ENCODE measurements at regions not wholly inside any gene's neighbourhood (a gene's known extent, or its start where the extent isn't known, plus 50 kb on each side); places are given as distances from the start of the nearest gene placed in this dataset.

DNA sequence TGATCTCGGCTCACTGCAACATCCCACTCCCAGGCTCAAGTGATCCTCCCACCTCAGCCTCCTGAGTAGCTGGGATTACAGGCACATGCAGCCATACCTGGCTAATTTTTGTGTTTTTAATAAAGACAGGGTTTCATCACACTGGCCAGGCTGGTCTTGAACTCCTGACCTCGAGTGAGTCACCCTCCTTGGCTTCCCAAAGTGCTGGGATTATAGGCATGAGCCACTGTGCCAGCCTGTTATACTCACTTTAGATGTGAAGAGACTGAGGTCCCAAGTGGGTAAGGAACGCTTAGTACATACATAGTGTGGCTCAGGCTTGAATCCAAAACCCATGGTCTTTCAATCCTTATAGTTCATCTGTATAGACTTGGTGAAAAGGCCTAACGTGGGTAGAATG, 63.7 kb upstream of the EPS8L3 start (continued):
- TF ChIP-seq, protein P1, sequence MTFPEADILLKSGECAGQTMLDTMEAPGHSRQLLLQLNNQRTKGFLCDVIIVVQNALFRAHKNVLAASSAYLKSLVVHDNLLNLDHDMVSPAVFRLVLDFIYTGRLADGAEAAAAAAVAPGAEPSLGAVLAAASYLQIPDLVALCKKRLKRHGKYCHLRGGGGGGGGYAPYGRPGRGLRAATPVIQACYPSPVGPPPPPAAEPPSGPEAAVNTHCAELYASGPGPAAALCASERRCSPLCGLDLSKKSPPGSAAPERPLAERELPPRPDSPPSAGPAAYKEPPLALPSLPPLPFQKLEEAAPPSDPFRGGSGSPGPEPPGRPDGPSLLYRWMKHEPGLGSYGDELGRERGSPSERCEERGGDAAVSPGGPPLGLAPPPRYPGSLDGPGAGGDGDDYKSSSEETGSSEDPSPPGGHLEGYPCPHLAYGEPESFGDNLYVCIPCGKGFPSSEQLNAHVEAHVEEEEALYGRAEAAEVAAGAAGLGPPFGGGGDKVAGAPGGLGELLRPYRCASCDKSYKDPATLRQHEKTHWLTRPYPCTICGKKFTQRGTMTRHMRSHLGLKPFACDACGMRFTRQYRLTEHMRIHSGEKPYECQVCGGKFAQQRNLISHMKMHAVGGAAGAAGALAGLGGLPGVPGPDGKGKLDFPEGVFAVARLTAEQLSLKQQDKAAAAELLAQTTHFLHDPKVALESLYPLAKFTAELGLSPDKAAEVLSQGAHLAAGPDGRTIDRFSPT (tag by site-specific recombination; IDR thresholded peaks at IDR 0.05), result no peak
- TF ChIP-seq ZNF221 (tag by site-specific recombination; IDR thresholded peaks at IDR 0.05; ENCODE audit: borderline replicate concordance), result no peak
- no peak for TF ChIP-seq ZFP41 (tag by site-specific recombination; IDR thresholded peaks at IDR 0.05; ENCODE audit: borderline replicate concordance)
- TF ChIP-seq ZNF157 (tag by site-specific recombination; IDR thresholded peaks at IDR 0.05), result no peak
- no peak for TF ChIP-seq ZNF510 (tag by site-specific recombination; IDR thresholded peaks at IDR 0.05; ENCODE audit: insufficient replicate concordance)
- no peak for TF ChIP-seq ZNF174 (tag by site-specific recombination; IDR thresholded peaks at IDR 0.05)
- no peak for TF ChIP-seq ZNF302 (tag by site-specific recombination; IDR thresholded peaks at IDR 0.05; ENCODE audit: low read depth)
- TF ChIP-seq ZNF654 (tag by site-specific recombination; IDR thresholded peaks at IDR 0.05; ENCODE audit: low read depth), result no peak
- no peak for TF ChIP-seq ZFHX2 (tag by site-specific recombination; conservative IDR thresholded peaks at IDR 0.05)
- TF ChIP-seq, protein P2, sequence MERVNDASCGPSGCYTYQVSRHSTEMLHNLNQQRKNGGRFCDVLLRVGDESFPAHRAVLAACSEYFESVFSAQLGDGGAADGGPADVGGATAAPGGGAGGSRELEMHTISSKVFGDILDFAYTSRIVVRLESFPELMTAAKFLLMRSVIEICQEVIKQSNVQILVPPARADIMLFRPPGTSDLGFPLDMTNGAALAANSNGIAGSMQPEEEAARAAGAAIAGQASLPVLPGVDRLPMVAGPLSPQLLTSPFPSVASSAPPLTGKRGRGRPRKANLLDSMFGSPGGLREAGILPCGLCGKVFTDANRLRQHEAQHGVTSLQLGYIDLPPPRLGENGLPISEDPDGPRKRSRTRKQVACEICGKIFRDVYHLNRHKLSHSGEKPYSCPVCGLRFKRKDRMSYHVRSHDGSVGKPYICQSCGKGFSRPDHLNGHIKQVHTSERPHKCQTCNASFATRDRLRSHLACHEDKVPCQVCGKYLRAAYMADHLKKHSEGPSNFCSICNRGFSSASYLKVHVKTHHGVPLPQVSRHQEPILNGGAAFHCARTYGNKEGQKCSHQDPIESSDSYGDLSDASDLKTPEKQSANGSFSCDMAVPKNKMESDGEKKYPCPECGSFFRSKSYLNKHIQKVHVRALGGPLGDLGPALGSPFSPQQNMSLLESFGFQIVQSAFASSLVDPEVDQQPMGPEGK (tag by site-specific recombination; IDR thresholded peaks at IDR 0.05), result no peak
- TF ChIP-seq, protein P3, sequence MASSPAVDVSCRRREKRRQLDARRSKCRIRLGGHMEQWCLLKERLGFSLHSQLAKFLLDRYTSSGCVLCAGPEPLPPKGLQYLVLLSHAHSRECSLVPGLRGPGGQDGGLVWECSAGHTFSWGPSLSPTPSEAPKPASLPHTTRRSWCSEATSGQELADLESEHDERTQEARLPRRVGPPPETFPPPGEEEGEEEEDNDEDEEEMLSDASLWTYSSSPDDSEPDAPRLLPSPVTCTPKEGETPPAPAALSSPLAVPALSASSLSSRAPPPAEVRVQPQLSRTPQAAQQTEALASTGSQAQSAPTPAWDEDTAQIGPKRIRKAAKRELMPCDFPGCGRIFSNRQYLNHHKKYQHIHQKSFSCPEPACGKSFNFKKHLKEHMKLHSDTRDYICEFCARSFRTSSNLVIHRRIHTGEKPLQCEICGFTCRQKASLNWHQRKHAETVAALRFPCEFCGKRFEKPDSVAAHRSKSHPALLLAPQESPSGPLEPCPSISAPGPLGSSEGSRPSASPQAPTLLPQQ (tag by site-specific recombination; IDR thresholded peaks at IDR 0.05), result no peak

DNA sequence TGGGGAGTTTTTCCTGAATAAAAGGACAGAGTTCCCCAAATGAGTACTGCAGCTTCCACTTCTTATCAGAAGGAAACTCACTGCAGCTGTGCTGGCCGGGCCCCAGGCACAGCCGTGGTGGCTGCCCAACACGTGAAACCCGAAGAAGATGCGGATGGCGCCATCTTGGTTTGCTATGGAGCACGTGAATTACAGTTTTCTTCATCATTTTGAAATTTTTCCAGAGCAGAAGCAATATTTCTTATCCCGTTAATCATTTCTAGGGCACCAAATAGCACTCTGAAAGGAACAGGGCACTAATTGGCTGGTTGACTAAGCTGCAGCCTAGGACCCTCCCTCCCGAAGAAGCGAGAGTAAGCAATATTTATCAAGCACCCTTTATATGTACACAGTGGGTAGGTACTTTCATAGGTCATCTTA, 63.2 kb upstream of the EPS8L3 start:
- CTCF ChIA-PET, result no interaction called here
- Histone ChIP-seq H3K4me1 (ENCODE audit: control insufficient read depth, insufficient read depth, low read length) (no peaks in the 10 kb centered on the region), H3K9me3 (ENCODE audit: control insufficient read depth, insufficient read depth, low read depth, low read length) (no peaks in the 10 kb centered on the region), H3K27ac (ENCODE audit: extremely low read depth, low read depth, low read length) (no peak overlapping the region), H3K36me3 (ENCODE audit: control insufficient read depth in 2 of 2, insufficient read depth in 1 of 2, low read length in 2 of 2) (no peaks in the 10 kb centered on the region), H3K4me3 (ENCODE audit: low read depth, low read length) (no peak overlapping the region)
- TF ChIP-seq, protein P4, sequence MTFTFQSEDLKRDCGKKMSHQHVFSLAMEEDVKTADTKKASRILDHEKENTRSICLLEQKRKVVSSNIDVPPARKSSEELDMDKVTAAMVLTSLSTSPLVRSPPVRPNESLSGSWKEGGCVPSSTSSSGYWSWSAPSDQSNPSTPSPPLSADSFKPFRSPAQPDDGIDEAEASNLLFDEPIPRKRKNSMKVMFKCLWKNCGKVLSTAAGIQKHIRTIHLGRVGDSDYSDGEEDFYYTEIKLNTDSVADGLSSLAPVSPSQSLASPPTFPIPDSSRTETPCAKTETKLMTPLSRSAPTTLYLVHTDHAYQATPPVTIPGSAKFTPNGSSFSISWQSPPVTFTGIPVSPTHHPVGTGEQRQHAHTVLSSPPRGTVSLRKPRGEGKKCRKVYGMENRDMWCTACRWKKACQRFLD (tag by site-specific recombination; IDR thresholded peaks at IDR 0.05), result no peak
- TF ChIP-seq, protein P5, sequence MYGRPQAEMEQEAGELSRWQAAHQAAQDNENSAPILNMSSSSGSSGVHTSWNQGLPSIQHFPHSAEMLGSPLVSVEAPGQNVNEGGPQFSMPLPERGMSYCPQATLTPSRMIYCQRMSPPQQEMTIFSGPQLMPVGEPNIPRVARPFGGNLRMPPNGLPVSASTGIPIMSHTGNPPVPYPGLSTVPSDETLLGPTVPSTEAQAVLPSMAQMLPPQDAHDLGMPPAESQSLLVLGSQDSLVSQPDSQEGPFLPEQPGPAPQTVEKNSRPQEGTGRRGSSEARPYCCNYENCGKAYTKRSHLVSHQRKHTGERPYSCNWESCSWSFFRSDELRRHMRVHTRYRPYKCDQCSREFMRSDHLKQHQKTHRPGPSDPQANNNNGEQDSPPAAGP (tag by site-specific recombination; IDR thresholded peaks at IDR 0.05), result no peak
- TF ChIP-seq ZNF174 (tag by site-specific recombination; IDR thresholded peaks at IDR 0.05), result no peak
- TF ChIP-seq, protein P6, sequence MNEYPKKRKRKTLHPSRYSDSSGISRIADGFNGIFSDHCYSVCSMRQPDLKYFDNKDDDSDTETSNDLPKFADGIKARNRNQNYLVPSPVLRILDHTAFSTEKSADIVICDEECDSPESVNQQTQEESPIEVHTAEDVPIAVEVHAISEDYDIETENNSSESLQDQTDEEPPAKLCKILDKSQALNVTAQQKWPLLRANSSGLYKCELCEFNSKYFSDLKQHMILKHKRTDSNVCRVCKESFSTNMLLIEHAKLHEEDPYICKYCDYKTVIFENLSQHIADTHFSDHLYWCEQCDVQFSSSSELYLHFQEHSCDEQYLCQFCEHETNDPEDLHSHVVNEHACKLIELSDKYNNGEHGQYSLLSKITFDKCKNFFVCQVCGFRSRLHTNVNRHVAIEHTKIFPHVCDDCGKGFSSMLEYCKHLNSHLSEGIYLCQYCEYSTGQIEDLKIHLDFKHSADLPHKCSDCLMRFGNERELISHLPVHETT (tag by site-specific recombination; IDR thresholded peaks at IDR 0.05), result no peak
- TF ChIP-seq ZBTB21 (tag by site-specific recombination; IDR thresholded peaks at IDR 0.05), result no peak
- TF ChIP-seq ZNF558 (tag by site-specific recombination; IDR thresholded peaks at IDR 0.05), result no peak
- TF ChIP-seq ZSCAN16 (tag by site-specific recombination; IDR thresholded peaks at IDR 0.05), result no peak
- TF ChIP-seq ZNF391 (tag by site-specific recombination; IDR thresholded peaks at IDR 0.05; ENCODE audit: borderline replicate concordance, low read depth), result no peak
- TF ChIP-seq ZNF266 (tag by site-specific recombination; IDR thresholded peaks at IDR 0.05; ENCODE audit: low read depth), result no peak
- POLR2A ChIA-PET, result no interaction called here

Data from HEK293 (cell line).